ENCODE measurements at regions not wholly inside any gene's neighbourhood (a gene's known extent, or its start where the extent isn't known, plus 50 kb on each side); places are given as distances from the start of the nearest gene placed in this dataset.

DNA sequence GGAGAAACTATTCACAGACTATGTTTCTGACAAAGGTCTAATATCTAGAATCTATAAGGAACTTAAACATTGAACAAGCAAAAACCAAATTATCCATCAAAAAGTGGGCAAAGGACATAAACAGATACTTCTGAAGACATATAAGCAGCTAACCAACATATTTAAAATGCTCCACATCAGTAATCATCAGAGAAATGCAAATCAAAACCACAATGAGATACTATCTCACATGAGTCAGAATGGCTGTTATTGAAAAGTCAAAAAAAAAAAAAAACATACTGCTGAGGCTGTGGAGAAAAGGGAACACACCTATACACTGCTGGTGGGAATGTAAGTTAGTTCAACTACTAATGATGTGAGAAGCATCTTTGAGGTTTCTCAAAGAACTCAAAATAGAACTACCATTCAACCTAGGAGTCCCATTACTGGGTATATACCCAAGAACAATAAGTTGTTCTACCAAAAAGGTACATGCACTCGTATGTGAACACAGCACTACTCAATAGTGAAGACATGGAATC, 220.4 kb upstream of the TFPI start:
- TF ChIP-seq CTCF (IDR thresholded peaks at IDR 0.05) (no peak), POLR2AphosphoS5 (IDR thresholded peaks at IDR 0.05) (no peak), POLR2A (IDR thresholded peaks at IDR 0.05) (no peak)
